Hematopoietic multipotent progenitor cell treated with erythropoietin and hydrocortisone succinate and interleukin-3 and kit ligand, for 4 days (in vitro differentiated cells): ENCODE measurements at regions not wholly inside any gene's neighbourhood (a gene's known extent, or its start where the extent isn't known, plus 50 kb on each side); places are given as distances from the start of the nearest gene placed in this dataset.
A peak's percentile ranks its signal among the peaks of the same experiment; 100 is the strongest.

Experiments
- DNase-seq: peaks from one replicate; pipeline ENCODE4 v3.0.0-alpha.2; 2015

DNA sequence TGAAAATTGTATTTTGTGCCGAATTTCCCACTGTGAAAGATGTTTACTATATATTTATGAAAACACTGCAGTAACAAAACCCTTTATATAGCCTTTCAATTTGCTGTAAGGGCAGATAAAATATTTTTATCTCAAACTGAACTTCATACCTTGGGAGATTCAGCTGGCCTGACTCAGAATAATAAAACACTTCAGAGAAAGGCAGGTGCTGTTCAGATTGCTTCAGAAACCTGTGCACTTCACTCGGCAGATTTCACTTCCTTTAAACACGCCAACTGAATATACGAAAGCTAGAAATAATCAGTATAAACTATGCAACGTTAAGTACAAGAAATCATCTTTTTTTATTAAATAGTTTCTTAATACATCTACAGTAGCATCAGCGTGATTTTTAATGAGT, 839.1 kb upstream of the RBFOX1 start:
- no peak for DNase-seq

GRCh38 chr16:6492742-6493141, 839.9 kb upstream of the RBFOX1 start:
- no peak for DNase-seq

DNA sequence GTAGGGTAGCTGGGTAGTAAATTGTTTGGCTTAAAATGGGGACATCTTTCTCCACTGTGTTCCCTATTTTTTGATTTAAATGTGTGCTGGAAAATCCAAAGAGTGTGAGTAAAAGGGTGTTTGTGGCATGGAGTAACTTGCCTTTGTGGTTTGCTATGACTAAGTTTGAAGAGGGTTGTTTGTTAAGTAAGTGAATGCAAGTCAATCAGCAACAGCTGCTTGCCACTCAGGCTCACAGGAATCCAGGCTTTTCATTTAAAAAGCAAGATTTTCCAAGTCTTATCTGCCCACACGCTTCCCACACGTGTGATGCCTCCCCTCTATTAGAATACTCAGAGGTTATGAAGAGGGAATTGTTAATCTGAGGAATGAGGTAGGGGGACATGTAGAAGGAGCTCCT, 847.7 kb upstream of the RBFOX1 start:
- DNase-seq: no peak

GRCh38 chr16:6484081-6484480, 848.6 kb upstream of the RBFOX1 start:
- no peak for DNase-seq

- no peak for DNase-seq
Observed at GRCh38 chr16:6483469-6484033, 849.1 kb upstream of the RBFOX1 start.

- DNase-seq: no peak
Observed at GRCh38 chr16:6482696-6483468, 849.8 kb upstream of the RBFOX1 start.

GRCh38 chr16:6481894-6482293, 850.8 kb upstream of the RBFOX1 start:
- DNase-seq: no peak

- no peak for DNase-seq
Observed at GRCh38 chr16:6453742-6454141, 878.9 kb upstream of the RBFOX1 start.

DNA sequence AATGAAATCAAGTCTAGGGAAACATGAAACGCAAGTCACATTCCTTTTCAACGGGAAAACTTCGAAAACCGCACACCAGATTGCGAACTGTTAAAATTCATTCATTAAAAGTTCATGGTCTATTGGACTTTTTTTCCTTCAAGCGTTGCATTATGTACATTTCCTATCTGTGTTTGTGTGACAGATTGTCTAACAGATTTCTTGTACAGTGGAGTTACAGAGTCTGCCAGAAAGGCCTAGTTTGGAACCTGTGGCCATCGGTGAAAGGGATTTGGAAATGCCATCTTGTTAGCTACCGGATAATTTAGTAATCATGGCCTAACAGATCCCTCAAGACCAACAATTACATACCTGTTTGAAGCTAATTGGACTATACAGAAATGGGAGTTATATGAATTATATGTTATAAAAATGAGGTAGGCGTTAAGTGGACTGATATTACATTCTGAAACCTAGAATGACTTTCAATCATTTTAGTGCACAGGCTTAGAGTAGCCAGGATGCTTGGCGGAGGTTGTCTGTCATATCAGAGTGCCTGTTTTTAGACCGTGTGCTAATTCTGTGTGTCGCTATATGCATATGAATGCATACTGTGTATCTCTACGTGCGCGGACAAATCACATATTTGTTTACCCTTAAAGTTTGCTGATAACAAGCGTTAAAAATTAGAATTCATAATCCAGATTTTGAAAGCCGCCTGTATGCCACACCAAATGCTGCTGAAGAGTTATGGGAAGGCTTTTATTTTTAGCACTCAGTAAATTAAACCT, 885.4 kb upstream of the RBFOX1 start:
- DNase-seq: no peak

GRCh38 chr16:6446370-6446769, 886.3 kb upstream of the RBFOX1 start:
- DNase-seq: peak; percentile 4

DNA sequence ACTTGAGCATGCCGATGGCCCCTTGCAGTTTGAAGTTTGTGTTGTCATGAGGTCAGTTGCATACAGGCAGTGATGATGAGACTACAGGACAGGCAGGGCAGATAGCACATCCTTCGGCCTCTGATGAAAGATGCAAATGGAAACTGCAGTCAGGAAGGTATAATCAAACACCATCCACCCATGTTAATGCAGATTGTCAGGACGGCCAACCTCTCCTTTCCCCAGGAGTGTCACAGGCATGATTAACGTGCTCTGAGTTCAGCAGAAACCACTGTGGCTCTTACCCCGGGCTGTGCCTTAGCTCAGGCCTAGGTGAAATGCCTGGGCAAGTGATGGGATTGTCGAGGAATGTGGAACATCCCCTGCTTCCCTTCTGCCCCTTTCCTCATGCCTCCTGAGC, 893.5 kb upstream of the RBFOX1 start:
- no peak for DNase-seq

GRCh38 chr16:6428861-6429260, 903.8 kb upstream of the RBFOX1 start:
- no peak for DNase-seq

- DNase-seq: no peak
Observed at GRCh38 chr16:6427621-6428020, 905.0 kb upstream of the RBFOX1 start.

- DNase-seq: no peak
Observed at GRCh38 chr16:6407596-6407995, 925.0 kb upstream of the RBFOX1 start.

GRCh38 chr16:6406028-6406427, 926.6 kb upstream of the RBFOX1 start:
- no peak for DNase-seq

DNA sequence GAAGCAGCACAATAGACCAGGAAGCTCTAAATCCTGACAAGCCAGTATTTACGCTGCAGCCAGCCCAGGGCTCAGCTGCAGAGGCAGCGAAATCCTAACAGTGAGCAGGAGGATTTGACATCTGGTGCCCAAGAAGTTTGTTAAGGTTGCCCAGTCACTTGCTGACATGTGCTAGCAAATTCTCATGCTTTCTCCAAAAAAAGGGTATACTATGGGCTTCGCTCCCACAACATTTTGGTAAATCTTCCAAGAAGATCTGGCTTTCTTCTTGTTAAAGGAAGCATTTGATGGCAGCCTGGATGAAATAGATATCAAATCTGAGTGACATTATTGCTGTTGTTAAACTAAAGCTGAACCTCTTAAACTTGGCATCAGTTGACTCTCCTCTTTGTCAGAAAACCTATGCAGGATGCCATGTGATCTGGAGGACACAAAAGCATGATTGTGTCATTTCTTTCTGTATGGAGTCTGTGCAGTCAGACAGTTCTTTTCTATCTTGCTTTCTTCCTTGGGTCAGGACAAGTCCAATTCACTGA, 949.7 kb upstream of the RBFOX1 start:
- DNase-seq: no peak

DNA sequence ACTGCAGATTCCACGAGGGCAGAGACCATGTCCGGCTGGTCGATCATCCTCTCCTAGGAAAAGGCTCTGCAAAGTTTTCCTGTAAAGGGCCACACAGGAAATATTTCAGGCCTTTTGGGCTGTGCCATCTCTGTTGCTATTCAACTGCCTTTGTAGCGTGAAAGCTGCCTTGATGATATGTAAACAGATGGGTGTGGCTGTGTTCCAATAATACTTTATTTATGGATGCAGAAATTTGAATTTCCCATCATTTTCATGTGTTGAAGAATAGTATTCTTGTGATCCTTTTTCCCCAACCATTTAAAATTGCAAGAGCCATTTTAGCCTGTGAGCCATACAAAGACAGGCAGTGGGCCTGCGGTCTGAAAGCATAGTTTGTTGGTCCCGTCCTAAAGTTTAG, 950.7 kb upstream of the RBFOX1 start:
- no peak for DNase-seq

DNA sequence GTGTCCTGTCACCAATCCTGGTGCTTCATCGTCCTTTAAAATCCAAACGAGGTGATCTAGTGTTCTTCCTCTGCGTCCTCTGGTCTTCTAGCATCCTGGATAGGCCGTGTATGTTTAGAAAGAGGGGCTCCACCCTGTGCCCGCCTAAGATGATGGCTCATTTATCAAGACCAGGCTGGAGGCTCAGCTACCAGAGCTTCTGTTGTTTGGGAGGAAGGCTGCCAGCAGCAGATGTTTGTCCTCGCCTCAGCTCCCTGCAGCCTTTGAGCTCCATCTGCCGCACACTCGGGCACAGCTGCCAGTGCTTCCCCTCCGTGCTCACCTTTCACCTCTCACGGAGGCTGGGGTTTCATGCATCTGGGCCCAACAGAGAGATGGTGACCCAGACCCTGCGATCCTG, 954.7 kb upstream of the RBFOX1 start:
- DNase-seq: no peak

DNA sequence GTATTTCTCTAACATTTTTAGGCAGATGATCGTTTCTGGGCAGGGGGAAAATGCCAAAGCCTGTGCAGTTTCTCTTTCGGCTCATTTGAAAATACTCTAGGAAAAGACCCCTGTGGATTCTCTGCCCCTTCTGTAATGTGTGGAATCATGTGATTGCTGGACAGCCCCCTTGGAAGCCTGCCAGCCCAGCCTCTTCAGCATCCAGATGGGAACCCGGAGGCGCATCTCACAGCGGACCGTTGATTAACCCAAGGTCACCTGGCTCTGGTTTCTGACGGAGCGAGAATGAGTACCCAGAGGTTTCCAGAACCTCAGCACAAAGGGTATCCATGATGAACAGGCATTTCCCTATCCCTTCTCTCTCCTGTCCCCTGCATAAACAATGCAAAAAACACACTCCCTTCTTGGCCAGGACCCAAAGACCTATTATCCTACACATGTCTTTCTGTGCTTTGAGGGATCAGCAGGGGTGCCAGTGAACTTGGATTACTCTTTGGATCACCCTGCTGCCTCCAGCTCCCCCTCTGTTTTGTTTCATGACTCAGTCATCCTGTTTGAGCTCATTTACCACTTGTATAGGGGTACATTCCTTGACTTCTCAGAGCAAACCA, 957.1 kb upstream of the RBFOX1 start:
- no peak for DNase-seq

DNA sequence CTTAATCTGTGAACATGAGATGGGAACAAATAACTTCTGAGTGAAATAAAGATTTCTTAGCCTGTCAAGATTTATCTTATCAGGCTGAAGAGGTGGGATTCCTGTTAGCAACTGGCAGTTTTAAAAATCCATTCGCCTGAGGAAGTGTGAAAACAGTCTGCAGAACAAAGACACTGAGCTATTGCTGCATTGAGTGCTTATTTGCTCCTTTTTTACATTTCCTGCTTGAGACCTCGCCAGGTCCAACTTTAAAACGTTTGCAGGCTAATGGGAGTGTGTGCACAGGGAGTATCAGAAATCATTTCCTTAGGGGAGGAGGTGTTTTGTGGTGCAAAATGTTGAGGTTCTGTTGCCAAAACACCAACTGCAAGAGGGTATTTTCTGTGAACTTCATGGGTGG, 957.8 kb upstream of the RBFOX1 start:
- DNase-seq: no peak

GRCh38 chr16:6364846-6365245, 967.8 kb upstream of the RBFOX1 start:
- no peak for DNase-seq

DNA sequence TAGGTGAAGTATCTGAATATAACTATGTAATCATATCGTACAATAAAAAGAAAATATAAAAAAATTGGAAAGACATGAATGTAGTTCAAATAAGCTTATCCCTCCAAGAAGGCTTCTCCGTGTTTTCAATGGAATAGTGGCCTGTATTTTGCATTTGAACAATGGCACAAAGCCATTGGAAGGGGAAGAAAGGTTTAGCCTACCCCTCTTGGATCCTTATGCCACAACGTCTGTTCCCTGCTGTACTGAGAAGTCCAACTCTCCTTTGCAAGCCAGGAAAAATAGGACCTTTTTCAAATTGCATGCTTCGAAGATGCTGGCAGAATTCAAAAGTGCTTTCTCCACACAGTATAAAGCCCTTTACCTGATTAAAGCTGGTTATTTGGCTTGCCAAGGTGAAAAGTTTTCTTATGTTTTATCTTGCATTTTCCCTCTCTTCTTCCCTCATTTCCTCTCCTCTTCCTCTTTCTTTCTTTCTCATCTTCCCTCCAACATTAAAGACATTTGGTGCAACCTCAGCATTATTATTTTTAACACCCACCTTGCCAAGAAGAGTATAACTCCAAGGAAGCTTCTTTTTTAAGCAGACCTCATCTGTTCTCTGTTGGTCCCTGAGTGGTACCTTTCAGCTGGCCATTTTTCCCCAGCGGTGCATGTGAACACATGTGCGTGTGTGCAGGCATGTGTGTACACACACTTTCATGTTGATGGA, 968.6 kb upstream of the RBFOX1 start:
- DNase-seq: no peak

DNA sequence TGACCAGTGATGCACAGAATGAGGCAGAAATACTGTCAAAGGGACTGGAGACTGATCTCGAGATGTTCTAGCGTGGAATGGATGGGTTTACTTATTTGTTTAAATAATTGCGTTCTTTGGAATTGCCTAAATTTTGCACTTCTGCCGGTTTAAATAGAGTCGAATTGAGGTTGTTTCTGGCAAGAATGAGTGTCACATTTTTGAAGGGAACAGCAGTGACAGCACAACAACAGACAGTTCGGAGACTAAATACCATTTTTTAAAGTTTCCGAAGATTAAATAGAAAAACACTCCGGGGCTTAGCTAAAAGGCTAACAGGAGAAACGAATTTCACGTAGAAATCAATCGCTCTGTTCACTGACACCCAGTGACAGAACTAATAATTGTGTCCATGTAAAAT, 969.2 kb upstream of the RBFOX1 start:
- no peak for DNase-seq
